ENCODE measurements at regions not wholly inside any gene's neighbourhood (a gene's known extent, or its start where the extent isn't known, plus 50 kb on each side); places are given as distances from the start of the nearest gene placed in this dataset.

DNA sequence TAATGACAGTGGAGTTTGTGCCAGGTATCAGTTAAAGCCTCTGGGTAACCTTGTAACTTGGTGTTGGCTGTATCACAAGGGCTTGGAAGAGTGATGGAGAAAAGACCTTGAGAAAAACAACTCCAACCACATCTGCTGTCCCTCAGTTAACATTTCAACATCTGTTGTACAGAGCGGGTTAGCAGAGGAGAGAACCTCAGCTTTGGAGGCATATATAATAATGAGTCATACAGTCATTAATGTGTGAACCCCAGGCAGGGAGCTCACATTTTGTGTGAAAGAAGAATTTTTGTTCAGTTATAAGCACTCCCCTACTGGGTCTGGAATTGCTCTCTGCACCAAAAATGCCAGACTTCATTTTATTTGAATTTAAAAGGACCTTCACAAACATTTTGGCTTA is 439.5 kb downstream of the PDCD6IP start:
- ChIA-PET POLR2A (no interaction called here), CTCF (no interaction called here)
- intact Hi-C loops (cut with micrococcal nuclease; ENCODE audit: unreplicated experiment), result no loop called here
- ATAC-seq, result no peak
- TF ChIP-seq, protein P1, sequence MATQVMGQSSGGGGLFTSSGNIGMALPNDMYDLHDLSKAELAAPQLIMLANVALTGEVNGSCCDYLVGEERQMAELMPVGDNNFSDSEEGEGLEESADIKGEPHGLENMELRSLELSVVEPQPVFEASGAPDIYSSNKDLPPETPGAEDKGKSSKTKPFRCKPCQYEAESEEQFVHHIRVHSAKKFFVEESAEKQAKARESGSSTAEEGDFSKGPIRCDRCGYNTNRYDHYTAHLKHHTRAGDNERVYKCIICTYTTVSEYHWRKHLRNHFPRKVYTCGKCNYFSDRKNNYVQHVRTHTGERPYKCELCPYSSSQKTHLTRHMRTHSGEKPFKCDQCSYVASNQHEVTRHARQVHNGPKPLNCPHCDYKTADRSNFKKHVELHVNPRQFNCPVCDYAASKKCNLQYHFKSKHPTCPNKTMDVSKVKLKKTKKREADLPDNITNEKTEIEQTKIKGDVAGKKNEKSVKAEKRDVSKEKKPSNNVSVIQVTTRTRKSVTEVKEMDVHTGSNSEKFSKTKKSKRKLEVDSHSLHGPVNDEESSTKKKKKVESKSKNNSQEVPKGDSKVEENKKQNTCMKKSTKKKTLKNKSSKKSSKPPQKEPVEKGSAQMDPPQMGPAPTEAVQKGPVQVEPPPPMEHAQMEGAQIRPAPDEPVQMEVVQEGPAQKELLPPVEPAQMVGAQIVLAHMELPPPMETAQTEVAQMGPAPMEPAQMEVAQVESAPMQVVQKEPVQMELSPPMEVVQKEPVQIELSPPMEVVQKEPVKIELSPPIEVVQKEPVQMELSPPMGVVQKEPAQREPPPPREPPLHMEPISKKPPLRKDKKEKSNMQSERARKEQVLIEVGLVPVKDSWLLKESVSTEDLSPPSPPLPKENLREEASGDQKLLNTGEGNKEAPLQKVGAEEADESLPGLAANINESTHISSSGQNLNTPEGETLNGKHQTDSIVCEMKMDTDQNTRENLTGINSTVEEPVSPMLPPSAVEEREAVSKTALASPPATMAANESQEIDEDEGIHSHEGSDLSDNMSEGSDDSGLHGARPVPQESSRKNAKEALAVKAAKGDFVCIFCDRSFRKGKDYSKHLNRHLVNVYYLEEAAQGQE (IDR thresholded peaks at IDR 0.05; ENCODE audit: insufficient read depth in 1 of 2, low read depth in 2 of 2, low read length in 1 of 2), result no peak
- TF ChIP-seq SIN3A (IDR thresholded peaks at IDR 0.05; ENCODE audit: borderline replicate concordance, insufficient read depth, low read depth, low read length), result no peak
- no peak for TF ChIP-seq POLR2AphosphoS5 (IDR thresholded peaks at IDR 0.05; ENCODE audit: low read depth, low read length)
- DNase-seq (ENCODE audit: low read depth, low spot score), result no peak
- BruUV-seq (replicated peaks), result no TSS peak
- in situ Hi-C loops (cut with HindIII; ENCODE audit: low pct_unique_long_range_greater_than_20kb, low sequenced_read_pairs), result no loop called here
- H3K27ac ChIP-seq (ENCODE audit: low read length), result no peak overlapping the region
- H3K9me3 ChIP-seq (ENCODE audit: control insufficient read depth, insufficient read depth, low read depth, low read length), result no peaks in the 10 kb centered on the region
- no peaks in the 10 kb centered on the region for H3K4me1 ChIP-seq (ENCODE audit: control insufficient read depth, insufficient read depth, low read length)
- H3K27me3 ChIP-seq (ENCODE audit: control insufficient read depth, insufficient read depth, low read length), result no peaks in the 10 kb centered on the region
- H3K36me3 ChIP-seq (ENCODE audit: control insufficient read depth, insufficient read depth, low read length), result no peaks in the 10 kb centered on the region
- no peak overlapping the region for H3K4me3 ChIP-seq (ENCODE audit: low read depth in 2 of 2, low read length in 2 of 2)

DNA sequence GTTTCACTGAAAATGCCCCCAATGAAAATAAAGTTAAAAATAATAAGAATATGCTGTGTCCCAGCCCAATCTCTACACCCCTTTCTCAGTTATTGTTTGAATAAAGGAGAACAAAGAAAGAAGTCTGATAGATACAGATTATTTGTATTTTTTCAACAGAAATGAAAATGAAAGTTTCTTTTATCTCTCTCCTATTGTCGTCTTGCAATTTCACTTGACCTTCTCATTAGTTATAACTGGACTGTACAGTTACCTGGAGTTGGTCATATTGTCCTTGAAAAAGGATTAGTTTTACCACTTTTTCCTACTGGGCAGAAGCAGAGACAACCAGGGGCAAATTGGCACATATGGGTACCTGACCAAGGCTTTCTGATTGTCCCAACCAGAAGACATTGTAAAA is 440.0 kb downstream of the PDCD6IP start:
- Histone ChIP-seq H3K36me3 (ENCODE audit: control insufficient read depth, insufficient read depth, low read length) (no peaks in the 10 kb centered on the region), H3K9me3 (ENCODE audit: control insufficient read depth, insufficient read depth, low read depth, low read length) (no peaks in the 10 kb centered on the region), H3K27me3 (ENCODE audit: control insufficient read depth, insufficient read depth, low read length) (no peaks in the 10 kb centered on the region), H3K27ac (ENCODE audit: low read length) (no peak overlapping the region), H3K4me3 (ENCODE audit: low read depth in 2 of 2, low read length in 2 of 2) (no peak overlapping the region), H3K4me1 (ENCODE audit: control insufficient read depth, insufficient read depth, low read length) (no peaks in the 10 kb centered on the region)
- intact Hi-C loops (cut with micrococcal nuclease; ENCODE audit: unreplicated experiment), result no loop called here
- no TSS peak for BruUV-seq (replicated peaks)
- POLR2A ChIA-PET, result no interaction called here
- ATAC-seq (no peak), DNase-seq (ENCODE audit: low read depth, low spot score) (no peak)
- CTCF ChIA-PET, result no interaction called here
- TF ChIP-seq, protein P2, sequence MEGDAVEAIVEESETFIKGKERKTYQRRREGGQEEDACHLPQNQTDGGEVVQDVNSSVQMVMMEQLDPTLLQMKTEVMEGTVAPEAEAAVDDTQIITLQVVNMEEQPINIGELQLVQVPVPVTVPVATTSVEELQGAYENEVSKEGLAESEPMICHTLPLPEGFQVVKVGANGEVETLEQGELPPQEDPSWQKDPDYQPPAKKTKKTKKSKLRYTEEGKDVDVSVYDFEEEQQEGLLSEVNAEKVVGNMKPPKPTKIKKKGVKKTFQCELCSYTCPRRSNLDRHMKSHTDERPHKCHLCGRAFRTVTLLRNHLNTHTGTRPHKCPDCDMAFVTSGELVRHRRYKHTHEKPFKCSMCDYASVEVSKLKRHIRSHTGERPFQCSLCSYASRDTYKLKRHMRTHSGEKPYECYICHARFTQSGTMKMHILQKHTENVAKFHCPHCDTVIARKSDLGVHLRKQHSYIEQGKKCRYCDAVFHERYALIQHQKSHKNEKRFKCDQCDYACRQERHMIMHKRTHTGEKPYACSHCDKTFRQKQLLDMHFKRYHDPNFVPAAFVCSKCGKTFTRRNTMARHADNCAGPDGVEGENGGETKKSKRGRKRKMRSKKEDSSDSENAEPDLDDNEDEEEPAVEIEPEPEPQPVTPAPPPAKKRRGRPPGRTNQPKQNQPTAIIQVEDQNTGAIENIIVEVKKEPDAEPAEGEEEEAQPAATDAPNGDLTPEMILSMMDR (IDR thresholded peaks at IDR 0.05), result no peak
- TF ChIP-seq TCF7L2 (IDR thresholded peaks at IDR 0.05; ENCODE audit: low read depth, low read length) (no peak), SIN3A (IDR thresholded peaks at IDR 0.05; ENCODE audit: borderline replicate concordance, insufficient read depth, low read depth, low read length) (no peak), POLR2AphosphoS5 (IDR thresholded peaks at IDR 0.05; ENCODE audit: low read depth, low read length) (no peak)
- TF ChIP-seq, protein P1 (IDR thresholded peaks at IDR 0.05; ENCODE audit: insufficient read depth in 1 of 2, low read depth in 2 of 2, low read length in 1 of 2), result no peak
- in situ Hi-C loops (cut with HindIII; ENCODE audit: low pct_unique_long_range_greater_than_20kb, low sequenced_read_pairs), result no loop called here
